ENCODE measurements at regions not wholly inside any gene's neighbourhood (a gene's known extent, or its start where the extent isn't known, plus 50 kb on each side); places are given as distances from the start of the nearest gene placed in this dataset.

DNA sequence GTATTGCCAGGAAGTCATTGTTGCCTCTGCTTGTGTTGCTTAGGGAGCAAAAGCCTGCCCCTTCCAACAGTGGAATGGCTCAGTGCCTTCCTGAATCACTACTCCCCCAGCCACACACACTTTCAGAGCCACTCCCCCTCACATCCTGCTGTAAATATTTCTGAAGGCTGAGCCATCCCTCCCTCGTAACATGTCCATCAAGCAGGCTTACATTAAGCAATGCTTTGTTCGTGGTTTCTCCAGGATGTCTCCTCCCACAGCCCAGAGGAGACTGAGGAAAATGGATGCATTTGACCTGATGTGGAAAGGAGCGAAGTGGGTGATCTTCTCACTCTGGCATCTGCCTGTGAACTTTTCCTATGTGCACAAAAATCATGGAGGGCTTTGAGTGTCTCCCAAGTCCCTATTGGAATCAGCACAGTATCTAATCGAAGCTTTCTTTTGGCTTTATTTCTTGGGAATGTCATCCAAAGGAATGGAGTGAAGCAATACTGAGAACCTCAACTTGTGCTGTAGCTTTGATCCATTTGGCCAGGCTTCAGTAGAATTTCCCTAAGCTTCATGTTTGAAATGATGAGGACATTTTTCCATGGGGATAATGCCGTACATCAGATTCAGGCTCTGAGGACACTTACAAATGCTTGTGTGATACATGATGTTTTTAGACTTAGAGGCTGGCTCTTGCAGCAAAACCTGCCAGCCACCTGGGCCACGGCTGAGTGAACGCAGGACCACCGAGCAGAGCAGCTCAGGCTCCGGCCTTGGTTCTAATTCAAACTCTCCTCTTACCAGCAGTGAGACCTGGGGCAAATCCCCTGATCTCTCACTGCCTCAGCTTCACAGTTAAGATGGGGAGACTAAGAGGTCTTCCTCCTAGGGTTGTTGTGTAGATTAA lies 389.1 kb downstream of the ENC1 start:
- intact Hi-C loops (cut with DNase I): no loop called here
- peak in 1 of 10 donors; percentile 75 for DNase-seq

DNA sequence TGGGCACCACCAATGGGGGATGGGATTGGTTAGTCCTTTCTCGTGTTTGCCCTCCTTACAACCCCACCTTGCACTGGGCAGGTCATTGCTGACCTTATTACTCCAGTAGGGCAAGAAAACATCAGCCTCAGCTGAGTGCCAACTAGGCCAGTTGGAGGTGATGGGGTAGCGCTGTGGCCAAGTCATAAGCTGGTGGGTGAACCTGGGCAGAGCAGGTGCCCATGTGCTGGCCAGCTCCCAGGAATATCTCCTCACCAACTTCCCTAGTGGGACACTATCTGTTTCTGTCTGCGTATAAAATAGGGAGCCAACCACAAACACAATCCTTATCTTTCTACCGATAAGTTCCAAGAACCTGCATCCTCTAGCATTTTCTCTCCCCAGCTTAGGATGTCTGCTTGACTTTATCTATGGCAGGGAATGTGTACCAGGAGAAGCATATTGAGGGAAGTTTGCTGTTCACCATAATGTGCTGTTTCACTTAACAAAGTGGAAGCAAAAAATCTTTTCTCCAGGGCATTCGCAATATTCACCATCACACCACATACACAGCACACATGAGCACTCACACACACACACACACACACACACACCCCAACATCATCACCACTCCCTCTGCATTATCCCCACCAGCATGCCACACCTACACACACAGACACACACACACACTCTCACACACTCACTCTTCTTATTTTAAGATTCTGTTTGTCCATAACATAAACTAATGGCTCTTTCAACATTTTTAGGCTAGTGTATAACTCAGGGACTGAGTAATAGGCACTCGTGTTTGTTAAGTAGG lies 390.0 kb downstream of the ENC1 start:
- peak in 1 of 10 donors; percentile 65 for DNase-seq
- intact Hi-C loops (cut with DNase I): no loop called here

DNA sequence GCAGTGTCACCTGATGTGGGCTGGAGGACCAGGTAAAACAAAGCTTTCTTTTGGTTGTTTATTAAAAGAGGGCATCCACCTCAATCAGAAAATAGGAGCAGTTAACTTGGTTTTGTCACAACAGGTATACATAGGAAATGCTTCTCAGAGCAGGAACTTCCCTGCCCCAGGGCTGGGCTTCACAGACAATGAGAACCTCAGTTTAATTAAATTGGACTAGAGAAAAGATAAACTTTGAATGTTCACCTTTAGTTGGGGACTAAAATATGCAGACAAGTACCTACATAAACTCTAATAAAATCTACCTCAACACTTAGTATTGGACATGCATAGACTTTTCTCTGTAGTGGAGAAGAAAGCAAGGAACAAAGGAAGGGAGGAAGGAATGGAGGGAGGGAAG lies 392.0 kb downstream of the ENC1 start:
- no peak for DNase-seq
- intact Hi-C loops (cut with DNase I): no loop called here

DNA sequence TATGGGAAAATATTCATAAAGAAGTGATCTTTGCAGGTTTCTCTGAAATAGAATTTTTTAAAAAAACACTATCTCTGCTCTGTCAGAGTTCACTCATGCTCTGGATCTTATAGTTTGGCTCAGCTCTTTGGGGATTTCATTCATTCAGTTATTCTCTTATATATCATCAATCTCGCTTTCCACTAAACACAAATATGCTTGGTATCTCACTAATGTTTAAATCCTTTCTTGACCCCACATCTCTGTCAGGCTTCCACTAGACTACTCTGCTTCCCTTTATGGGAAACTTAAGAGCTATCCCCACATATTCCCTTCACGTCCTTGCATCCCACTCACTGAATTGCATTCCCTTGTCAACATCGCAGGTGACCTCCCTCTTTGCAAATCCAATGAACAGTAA lies 396.1 kb downstream of the ENC1 start:
- DNase-seq: no peak
- intact Hi-C loops (cut with DNase I): no loop called here

DNA sequence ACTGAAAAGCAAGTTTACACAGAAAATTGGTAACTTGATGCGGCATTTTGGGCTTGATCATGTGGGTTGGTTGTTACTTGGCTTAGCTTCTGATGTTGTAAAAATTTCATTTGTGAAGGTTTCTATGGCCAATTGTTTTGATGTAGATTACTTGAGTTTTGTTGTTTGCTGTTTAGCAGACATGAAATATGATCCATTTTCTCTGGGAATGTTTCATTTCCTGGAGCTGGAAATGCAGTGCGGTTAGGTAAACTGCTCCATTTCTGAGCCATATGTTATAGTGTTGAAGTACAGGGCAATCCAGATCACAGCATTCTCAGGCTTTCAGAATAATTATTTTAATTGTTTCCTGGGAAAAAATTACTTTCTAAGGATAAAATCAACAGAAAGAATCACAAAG lies 396.9 kb downstream of the ENC1 start:
- DNase-seq: no peak

DNA sequence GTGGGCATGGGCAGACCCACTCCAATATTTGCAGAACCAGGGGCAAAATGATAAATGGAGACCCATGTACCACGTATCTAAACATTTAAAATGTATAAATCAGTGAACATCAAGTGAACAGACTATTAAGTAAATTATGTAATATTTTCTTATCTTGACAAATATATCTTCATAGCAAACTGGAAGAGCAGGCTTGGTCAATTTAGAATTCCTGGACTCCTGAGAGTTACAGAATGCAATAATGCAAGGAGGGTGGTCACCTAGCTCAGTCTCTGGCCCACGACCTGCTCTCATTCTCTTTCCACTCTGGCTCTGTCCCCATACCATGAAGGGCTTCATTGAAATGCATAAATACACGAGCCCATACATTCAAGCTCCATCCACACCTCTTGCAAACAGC lies 398.0 kb downstream of the ENC1 start:
- no peak for DNase-seq
- intact Hi-C loops (cut with DNase I): no loop called here

More for the DNA sequence above, 396.9 kb downstream of the ENC1 start:
- intact Hi-C loops (cut with DNase I): no loop called here

DNA sequence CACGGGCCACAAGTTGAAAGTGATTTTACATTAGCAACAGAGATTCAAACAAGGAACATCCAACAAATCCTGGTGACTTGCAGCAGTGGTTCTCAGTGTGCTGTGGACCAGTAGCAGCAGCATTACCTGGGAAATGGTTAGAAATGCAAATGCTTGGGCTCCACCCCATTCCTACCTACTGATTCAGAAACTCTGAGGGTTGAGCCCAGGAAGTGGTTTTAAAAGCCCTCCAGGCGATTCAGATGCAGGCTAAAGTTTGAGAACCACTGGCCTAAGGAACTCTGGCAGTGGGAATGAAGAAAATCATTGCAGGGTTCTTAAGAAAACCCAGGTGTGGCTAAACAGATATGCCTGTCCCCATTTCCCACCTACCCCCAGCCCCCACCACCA lies 398.8 kb downstream of the ENC1 start:
- DNase-seq: no peak
- intact Hi-C loops (cut with DNase I): no loop called here

DNA sequence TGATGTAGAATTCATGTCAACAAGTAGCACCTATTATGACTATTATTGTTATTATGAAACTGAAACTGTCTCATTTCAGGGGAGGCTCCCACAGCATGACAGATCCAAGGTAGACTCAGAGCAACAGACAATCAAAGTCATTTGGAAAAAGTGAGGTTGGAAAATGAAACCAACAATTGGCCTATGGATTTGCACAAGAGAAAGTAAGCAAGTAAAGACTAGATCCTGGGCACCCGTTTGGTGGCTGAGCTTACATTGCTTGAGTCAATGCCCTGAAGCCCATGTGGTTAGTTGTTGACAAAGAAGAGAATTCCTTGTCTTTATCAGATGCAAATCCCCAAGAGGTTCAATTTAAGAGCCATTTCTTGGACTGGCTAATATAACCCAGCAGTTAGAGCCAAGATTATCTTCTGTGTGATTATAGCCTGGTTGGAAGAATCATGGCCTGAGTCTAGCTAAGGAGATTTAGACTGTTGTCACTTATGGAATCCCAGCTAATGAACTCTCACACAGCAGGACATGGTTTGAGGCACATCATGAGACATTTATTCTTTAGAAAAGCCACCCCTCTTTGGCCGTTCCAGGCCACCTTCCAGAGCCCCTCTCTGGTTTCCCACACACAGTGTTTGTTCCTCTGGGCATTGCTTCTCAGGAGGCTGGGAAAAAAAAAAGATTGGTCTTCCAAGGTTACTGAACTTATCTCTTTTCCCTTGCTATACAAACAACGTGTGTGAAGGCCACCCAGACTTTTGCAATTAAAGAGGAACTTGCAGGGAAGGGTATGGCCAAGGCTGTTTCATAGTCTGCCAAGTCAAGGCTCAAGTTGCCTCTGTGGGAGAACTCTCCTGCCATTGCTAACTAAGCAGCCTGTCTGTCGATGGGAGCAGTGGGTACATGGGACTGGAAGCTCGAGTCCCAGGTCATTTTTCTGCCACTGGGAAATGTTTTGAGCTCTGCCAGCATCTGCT lies 399.5 kb downstream of the ENC1 start:
- intact Hi-C loops (cut with DNase I): no loop called here
- DNase-seq: no peak

DNA sequence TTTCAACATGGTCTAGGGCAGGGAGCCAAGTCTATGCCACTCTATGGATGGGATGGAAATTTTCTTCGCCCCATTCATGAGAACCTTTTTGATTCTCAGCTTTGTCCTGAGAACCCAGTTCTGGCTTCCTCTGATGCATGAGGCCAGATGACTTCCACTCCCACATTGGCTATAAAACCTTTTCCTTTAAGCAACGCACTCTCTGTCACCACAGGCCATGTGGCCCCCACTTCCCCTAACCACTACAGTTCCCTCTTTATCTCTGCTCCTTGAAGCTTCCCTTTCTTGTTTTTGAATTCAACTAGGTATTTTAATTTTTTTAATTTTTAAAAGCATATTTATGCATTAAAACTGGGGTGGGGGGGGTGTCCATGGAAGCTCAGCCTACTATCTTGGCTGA lies 401.3 kb downstream of the ENC1 start:
- intact Hi-C loops (cut with DNase I): no loop called here
- no peak for DNase-seq

DNA sequence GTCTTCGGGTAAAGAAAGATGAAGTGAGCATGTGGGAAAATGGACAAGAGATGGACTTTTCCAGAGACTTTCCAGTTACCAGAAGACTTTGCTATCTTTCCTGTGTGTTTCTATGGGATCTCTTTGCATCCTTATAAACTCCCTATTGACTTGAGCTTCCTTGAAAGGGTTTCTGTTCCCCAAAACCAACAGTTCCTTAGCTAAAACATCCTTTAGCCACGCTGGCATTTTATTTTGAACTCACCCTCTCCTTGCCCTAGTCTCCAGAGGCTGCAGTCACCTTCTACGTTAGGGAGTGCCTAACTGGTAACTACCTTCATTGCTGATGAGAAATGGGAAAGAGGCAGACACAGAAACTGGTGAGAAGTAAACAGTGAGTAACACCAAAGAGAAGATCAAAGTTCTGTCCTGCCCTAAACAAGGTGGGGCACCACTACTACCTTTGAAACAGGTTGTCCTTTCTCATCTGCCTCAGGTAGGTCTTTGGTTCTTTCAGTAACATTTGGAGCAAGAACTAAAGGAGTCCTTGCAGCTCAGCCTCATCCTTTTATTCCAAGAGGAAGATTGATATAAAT lies 402.9 kb downstream of the ENC1 start:
- DNase-seq: no peak
- intact Hi-C loops (cut with DNase I): no loop called here

DNA sequence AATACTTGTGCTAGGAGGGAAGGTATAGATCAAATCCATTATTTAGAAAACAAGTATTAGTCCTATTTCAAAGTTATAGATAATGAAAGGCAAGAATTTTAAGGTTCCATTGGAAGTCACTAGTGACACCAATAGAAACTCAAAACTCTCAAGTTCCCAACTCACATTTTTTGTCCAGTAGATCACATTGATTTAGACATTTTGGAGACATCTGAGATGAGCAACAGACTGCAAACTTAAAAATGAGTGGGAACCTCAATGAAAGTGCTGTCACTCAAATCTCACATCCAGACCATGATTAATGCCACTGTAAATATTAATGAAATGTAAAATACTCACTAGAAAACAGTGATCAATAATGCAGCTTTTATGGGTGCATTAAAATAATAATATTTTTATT lies 405.0 kb downstream of the ENC1 start:
- intact Hi-C loops (cut with DNase I): no loop called here

DNA sequence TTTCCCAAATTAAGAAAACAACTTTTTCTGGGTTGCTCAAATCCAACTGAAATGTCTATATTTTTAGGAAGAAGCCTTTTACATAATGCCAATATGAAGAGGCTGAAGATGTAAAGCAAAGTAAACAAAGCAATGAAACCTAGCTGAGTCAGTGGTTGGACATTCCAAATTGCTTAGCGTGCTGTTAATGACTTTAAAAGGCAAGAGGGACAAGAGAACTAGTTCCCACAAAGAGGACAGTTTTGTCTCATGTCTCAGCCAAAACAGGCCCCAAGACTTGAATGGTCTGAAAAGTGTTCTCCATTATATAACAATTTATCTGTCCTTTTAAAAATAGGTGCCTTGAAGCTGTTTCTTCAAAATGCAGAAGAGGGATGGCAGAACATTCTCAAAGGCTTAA lies 407.0 kb downstream of the ENC1 start:
- intact Hi-C loops (cut with DNase I): no loop called here
- DNase-seq: no peak

More for the DNA sequence above, 405.0 kb downstream of the ENC1 start:
- no peak for DNase-seq

DNA sequence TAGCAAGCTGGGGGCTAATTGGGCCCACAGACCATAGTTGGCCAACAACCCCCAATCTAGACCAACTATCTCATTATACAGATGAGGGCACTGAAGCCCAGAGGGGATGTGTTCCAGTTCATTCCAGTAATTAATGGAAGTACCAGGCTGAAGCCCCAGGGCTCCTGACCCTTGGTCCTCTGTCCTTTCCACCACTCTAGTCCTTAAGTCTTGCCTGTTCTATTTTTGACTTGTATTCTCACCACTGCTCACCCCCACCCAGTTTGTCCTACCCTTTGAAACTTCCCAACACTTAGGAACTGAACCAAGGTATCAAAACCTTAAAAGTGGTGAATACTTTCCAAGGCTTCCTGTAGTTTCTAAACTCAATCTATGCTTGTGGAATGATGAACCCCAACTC lies 407.4 kb downstream of the ENC1 start:
- intact Hi-C loops (cut with DNase I): no loop called here
- no peak for DNase-seq

DNA sequence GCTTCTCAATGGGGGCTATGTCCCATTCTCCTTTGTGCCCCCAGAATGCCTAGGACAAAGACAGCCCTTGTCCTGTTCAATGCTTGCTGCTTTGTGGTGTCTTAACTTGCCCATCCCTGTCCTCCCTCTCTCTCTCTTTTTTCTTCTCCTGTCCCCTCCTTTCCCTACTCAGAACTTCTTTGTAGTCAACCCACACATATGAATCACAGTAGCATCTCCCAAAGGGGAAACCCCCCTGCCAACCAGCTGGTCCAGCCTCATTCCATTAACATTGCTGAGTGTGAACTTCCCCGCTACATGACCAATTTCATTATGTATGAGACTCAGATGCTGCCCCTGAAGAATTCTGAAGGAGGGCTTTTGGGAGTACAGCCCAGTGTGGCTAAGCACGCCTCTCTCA lies 408.3 kb downstream of the ENC1 start:
- intact Hi-C loops (cut with DNase I): no loop called here
- DNase-seq: peak in 2 of 10 donors; percentile 21 to 88

DNA sequence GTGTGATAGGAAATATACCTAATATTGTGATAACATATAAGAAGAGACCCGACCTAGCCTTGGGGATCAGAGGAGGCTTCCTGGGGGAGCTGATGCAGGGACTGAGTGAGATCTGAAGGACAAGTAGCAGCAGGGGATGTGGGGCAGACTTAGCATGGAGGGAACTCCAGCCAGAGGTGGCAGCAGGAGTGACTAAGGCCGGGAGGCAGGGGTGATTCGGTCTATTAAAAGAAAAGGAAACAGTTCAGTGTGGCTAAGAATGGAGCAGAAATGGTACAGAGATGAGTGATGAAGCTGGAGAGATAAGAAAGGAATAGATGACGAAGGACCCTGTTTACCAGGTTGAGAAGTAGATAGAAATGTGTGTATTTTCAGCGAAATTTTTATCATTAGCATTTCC lies 408.8 kb downstream of the ENC1 start:
- intact Hi-C loops (cut with DNase I): no loop called here

DNA sequence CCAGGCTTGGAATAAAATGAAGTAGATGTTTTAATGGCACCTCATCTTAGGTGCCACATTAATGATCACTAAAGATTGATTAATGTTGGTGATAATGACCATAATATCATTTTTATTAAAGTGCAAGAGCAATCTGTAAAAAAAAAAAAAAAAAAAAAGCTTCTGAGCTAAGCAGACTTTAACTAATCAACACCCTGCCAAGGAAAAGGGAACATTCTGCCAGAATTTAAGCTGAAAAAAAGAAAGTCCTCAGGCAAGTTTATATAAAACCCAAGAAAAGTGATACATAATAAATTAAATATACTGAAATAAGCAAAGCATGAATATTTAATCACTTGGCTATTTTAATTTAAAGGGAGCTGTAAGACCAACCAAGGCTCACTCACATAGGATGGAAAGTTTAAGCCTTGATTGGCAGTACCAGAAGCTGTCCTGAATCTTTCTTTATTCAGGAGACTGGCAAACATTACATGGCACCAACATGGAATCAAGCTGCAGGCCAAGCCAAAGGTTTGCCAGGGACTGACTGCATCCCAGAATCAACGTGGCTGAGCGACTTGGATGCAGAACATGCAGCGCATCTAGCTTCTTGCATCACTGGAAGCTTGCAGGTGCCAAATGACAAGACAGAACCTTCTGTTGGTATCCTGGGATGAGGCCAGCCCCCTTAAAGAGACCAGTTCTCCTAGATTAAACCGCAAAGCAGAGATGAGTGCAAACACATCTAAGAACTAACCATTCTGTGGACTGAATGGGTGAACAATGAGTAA lies 413.6 kb downstream of the ENC1 start:
- DNase-seq: peak in 9 of 10 donors; percentile 10 to 90 (median 56)
- intact Hi-C loops (cut with DNase I): loop anchor here (10.0 kb wide), 1 partner anchor 418 kb away; the partner anchor contains the start of gene ENC1

More for the DNA sequence above, 408.8 kb downstream of the ENC1 start:
- no peak for DNase-seq

DNA sequence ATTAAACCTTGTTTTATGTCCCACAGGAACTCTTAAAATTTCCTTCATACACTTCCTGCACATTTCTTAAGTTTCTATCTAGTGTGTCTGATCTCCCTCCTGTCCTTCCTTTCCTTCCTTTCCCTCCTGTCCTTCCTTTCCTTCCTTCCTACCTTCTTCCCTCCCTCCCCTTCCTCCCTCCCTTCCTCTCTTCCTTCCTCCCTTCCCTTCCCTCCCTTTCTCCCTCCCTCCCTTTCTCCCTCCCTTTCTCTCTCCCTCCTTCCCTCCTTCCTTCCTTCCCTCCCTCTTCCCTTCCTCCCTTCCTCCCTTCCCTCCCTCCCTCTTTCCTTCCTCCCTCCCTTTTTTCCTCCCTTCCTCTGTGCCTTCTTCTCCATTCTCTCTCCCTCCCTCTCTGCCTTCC lies 414.9 kb downstream of the ENC1 start:
- intact Hi-C loops (cut with DNase I): loop anchor here (10.0 kb wide), 1 partner anchor 419 kb away; the partner anchor contains the start of gene ENC1
- no peak for DNase-seq

DNA sequence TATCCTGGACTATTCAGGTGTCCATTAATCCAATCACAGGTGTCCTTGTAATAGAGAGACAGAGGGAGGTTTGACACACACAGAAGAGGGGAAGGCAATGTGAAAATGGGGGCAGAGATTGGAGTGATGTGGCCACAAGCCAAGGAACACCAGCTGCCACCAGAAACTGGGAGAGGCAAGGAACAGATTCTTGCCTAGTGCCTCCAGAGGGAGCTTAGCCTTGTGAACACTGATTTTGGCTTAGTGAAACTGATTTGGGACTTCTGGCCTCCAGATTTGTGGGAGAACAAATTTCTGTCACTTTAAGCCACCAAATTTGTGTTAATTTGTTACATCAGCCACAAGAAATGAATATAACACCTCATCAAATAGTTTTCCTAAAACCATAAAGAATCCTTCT lies 416.2 kb downstream of the ENC1 start:
- intact Hi-C loops (cut with DNase I): loop anchor here (10.0 kb wide), 1 partner anchor 420 kb away; the partner anchor contains the start of gene ENC1

DNA sequence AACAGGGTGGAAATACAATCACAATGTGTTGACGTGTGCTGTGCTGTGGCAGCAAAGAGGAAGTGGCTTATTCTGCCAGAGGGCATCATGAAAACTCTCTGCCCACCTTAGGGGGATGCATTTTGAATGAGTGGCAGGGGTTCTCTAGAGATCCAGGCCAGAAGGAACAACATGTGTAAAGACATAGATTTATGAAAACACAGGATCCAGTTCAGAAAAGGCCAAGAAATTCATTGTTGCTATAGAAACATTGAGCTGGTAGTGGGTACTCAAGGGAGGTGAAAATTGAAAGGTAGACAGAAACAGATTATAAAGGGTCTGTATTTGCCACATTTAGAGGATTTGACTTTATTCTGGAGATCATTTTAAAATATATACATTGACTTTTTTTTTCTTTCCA lies 417.7 kb downstream of the ENC1 start:
- intact Hi-C loops (cut with DNase I): loop anchor here (10.0 kb wide), 1 partner anchor 422 kb away; the partner anchor contains the start of gene ENC1
- no peak for DNase-seq

More for the DNA sequence above, 416.2 kb downstream of the ENC1 start:
- no peak for DNase-seq
